H1 (cell line): ENCODE measurements at regions not wholly inside any gene's neighbourhood (a gene's known extent, or its start where the extent isn't known, plus 50 kb on each side); places are given as distances from the start of the nearest gene placed in this dataset.

Experiments used
- CTCF ChIA-PET: fragments of 300-600 bp; sonication (Branson Sonifier 250); formaldehyde crosslinking; loops from one replicate; lab custom pipeline; 2021; ENCODE audit not compliant: partially characterized antibody; lab: Charles Lee
- POLR2A ChIA-PET: fragments of 300-600 bp; sonication (Branson Sonifier 250); formaldehyde crosslinking; loops from one replicate; lab custom pipeline; 2021; ENCODE audit warnings: inconsistent platforms; ENCODE audit not compliant: partially characterized antibody; lab: Charles Lee
- DNase-seq, 2 experiments: peaks; one replicate each; pipeline versions ENCODE4 v3.0.0 to v3.0.0-alpha.2; 2010 to 2022; ENCODE audit warnings: low spot score in 2 of 2, low read depth in 1 of 2, mixed read lengths in 1 of 2
- FAIRE-seq: peaks from 2 replicates; lab custom pipeline; 2011; peaks lifted over from hg19 to GRCh38; lab: Jason Lieb, UNC
- H2AFZ ChIP-seq: 2 replicates; pipeline ENCODE4 v1.8.1; 2012; ENCODE audit warnings: low read length, inconsistent platforms
- H2AK5ac ChIP-seq: 2 replicates; pipeline ENCODE4 v1.6.1; 2013; ENCODE audit warnings: low read depth, low read length
- H2BK120ac ChIP-seq: replicated peaks from 2 replicates; pipeline ENCODE3; 2013; ENCODE audit warnings: low read depth, low read length, inconsistent platforms
- H2BK12ac ChIP-seq: 2 replicates; pipeline ENCODE4 v1.6.1; 2013; ENCODE audit warnings: low read depth, low read length
- H2BK15ac ChIP-seq: 2 replicates; pipeline ENCODE4 v1.6.1; 2013; ENCODE audit warnings: low read length
- H2BK20ac ChIP-seq: 2 replicates; pipeline ENCODE4 v1.6.1; 2013; ENCODE audit warnings: low read length
- H2BK5ac ChIP-seq: 2 replicates; pipeline ENCODE4 v1.6.1; 2013; ENCODE audit warnings: low read depth, low read length
- H3K14ac ChIP-seq: 2 replicates; pipeline ENCODE4 v1.6.1; 2013; ENCODE audit warnings: inconsistent platforms; ENCODE audit not compliant: insufficient read length
- H3K18ac ChIP-seq: 2 replicates; pipeline ENCODE4 v1.6.1; 2013; ENCODE audit warnings: low read length; ENCODE audit errors: extremely low read depth
- H3K23ac ChIP-seq: 2 replicates; pipeline ENCODE4 v1.6.1; 2013; ENCODE audit warnings: inconsistent platforms; ENCODE audit not compliant: insufficient read length
- H3K23me2 ChIP-seq: 2 replicates; pipeline ENCODE4 v1.6.1; 2013; ENCODE audit warnings: low read depth, low read length
- H3K27ac ChIP-seq: 2 replicates; pipeline ENCODE4 v1.6.1; 2011; ENCODE audit warnings: low read depth, low read length, inconsistent platforms
- H3K27me3 ChIP-seq, 4 experiments: replicated peaks in 1 of 4; 1 replicate in 1 of 4; 2 replicates in 3 of 4; pipeline versions ENCODE4 v1.6.1 to v1.8.1; 2011 to 2013; ENCODE audit warnings: low read length in 3 of 4, mild to moderate bottlenecking in 3 of 4, inconsistent platforms in 2 of 4, mixed read lengths in 2 of 4, moderate library complexity in 1 of 4; ENCODE audit not compliant: control insufficient read depth in 3 of 4, insufficient read depth in 3 of 4; ENCODE audit errors: extremely low read depth in 1 of 4
- H3K36me3 ChIP-seq, 4 experiments: 2 replicates each; pipeline versions ENCODE4 v1.6.1 to v1.8.1; 2011 to 2013; ENCODE audit warnings: mild to moderate bottlenecking in 4 of 4, low read length in 3 of 4, moderate library complexity in 2 of 4, control low read depth in 1 of 4, inconsistent platforms in 1 of 4; ENCODE audit not compliant: insufficient read depth in 4 of 4, control insufficient read depth in 2 of 4
- H3K4ac ChIP-seq: replicated peaks from 2 replicates; pipeline ENCODE3; 2013; ENCODE audit warnings: low read length, low read depth, mixed read lengths, inconsistent platforms; ENCODE audit not compliant: insufficient read length
- H3K4me1 ChIP-seq, 4 experiments: replicated peaks in 1 of 4; 1 replicate in 1 of 4; 2 replicates in 3 of 4; pipeline versions ENCODE4 v1.6.1 to v1.8.1; 2011 to 2013; ENCODE audit warnings: low read length in 3 of 4, inconsistent platforms in 2 of 4, mixed read lengths in 1 of 4; ENCODE audit not compliant: insufficient read depth in 4 of 4, control insufficient read depth in 3 of 4
- H3K4me2 ChIP-seq, 2 experiments: 2 replicates each; pipeline versions ENCODE4 v1.6.1 to v1.8.1; 2011 to 2013; ENCODE audit warnings: low read depth in 2 of 2, low read length in 2 of 2, control low read depth in 1 of 2, inconsistent platforms in 1 of 2, mild to moderate bottlenecking in 1 of 2; ENCODE audit not compliant: insufficient read depth in 1 of 2
- H3K4me3 ChIP-seq, 4 experiments: fragments of 200-600, 300-600 bp in 1 of 4; sonication (generic), shearing (Covaris generic), sonication (Bioruptor Twin) in 1 of 4; 2 replicates each; pipeline versions ENCODE4 v1.5.1 to v1.8.1; 2011 to 2016; ENCODE audit warnings: low read length in 4 of 4, low read depth in 3 of 4, control low read depth in 2 of 4, inconsistent platforms in 2 of 4, mild to moderate bottlenecking in 2 of 4, mixed read lengths in 1 of 4, moderate library complexity in 1 of 4; ENCODE audit not compliant: insufficient read depth in 2 of 4; ENCODE audit errors: extremely low read depth in 1 of 4
- H3K56ac ChIP-seq: replicated peaks from 2 replicates; pipeline ENCODE3; 2013; ENCODE audit warnings: low read depth, mild to moderate bottlenecking, mixed read lengths, low read length, inconsistent platforms; ENCODE audit not compliant: insufficient read length
- H3K79me1 ChIP-seq: 2 replicates; pipeline ENCODE4 v1.6.1; 2013; ENCODE audit warnings: low read depth, low read length, control low read depth
- H3K79me2 ChIP-seq, 2 experiments: 2 replicates each; pipeline versions ENCODE4 v1.6.1 to v1.8.1; 2012 to 2013; ENCODE audit warnings: low read length in 2 of 2, mild to moderate bottlenecking in 2 of 2, inconsistent platforms in 1 of 2; ENCODE audit not compliant: insufficient read depth in 2 of 2, control insufficient read depth in 1 of 2
- H3K9ac ChIP-seq, 4 experiments: replicated peaks in 1 of 4; 1 replicate in 1 of 4; 2 replicates in 3 of 4; pipeline versions ENCODE4 v1.6.1 to v1.8.1; 2011 to 2013; ENCODE audit warnings: low read depth in 3 of 4, low read length in 3 of 4, control low read depth in 2 of 4, mild to moderate bottlenecking in 2 of 4, moderate library complexity in 2 of 4, inconsistent platforms in 1 of 4; ENCODE audit errors: extremely low read depth in 1 of 4
- H3K9me3 ChIP-seq, 2 experiments: 2 replicates each; pipeline versions ENCODE4 v1.6.1 to v1.8.1; 2012 to 2013; ENCODE audit warnings: mild to moderate bottlenecking in 2 of 2, moderate library complexity in 2 of 2, control low read depth in 1 of 2, inconsistent platforms in 1 of 2, low read depth in 1 of 2, low read length in 1 of 2, mixed read lengths in 1 of 2; ENCODE audit not compliant: insufficient read depth in 2 of 2
- H4K20me1 ChIP-seq, 2 experiments: replicated peaks in 1 of 2; 2 replicates each; pipeline versions ENCODE3 to v1.8.1; 2011 to 2013; ENCODE audit warnings: inconsistent platforms in 2 of 2, low read length in 2 of 2, mild to moderate bottlenecking in 1 of 2; ENCODE audit not compliant: insufficient read depth in 2 of 2, control insufficient read depth in 1 of 2
- H4K5ac ChIP-seq: 2 replicates; pipeline ENCODE4 v1.6.1; 2013; ENCODE audit warnings: low read length, low read depth, mixed read lengths, inconsistent platforms; ENCODE audit not compliant: insufficient read length
- H4K8ac ChIP-seq: 2 replicates; pipeline ENCODE4 v1.8.0; 2013; ENCODE audit warnings: mild to moderate bottlenecking, moderate library complexity, low read length, inconsistent platforms; ENCODE audit not compliant: insufficient read depth; ENCODE audit errors: extremely low read depth
- H4K91ac ChIP-seq: replicated peaks from 2 replicates; pipeline ENCODE3; 2013; ENCODE audit warnings: low read length, mixed read lengths, inconsistent platforms; ENCODE audit not compliant: insufficient read length
- EGR1 ChIP-seq: IDR thresholded peaks from 2 replicates; pipeline ENCODE4 v1.6.1; 2011; ENCODE audit warnings: low read depth, low read length, borderline replicate concordance
- EP300 ChIP-seq, 2 experiments: IDR thresholded peaks; 1 replicate in 1 of 2; 2 replicates in 1 of 2; pipeline ENCODE4 v1.6.1; 2011 to 2012; ENCODE audit warnings: low read depth in 2 of 2, low read length in 2 of 2, mild to moderate bottlenecking in 2 of 2, borderline replicate concordance in 1 of 2, inconsistent platforms in 1 of 2, moderate library complexity in 1 of 2
- GTF2F1 ChIP-seq: IDR thresholded peaks from 2 replicates; pipeline ENCODE4 v1.6.1; 2012; ENCODE audit warnings: low read depth, low read length, improper control_type of control experiment, borderline replicate concordance
- KDM5A ChIP-seq: fragments of 200-600 bp; IDR thresholded peaks from 2 replicates; pipeline ENCODE4 v1.7.1; 2012; ENCODE audit warnings: mild to moderate bottlenecking, low read length, inconsistent platforms, mixed read lengths
- RAD21 ChIP-seq, 2 experiments: IDR thresholded peaks in 1 of 2; conservative IDR thresholded peaks in 1 of 2; 2 replicates each; pipeline ENCODE4 v1.6.1; 2011; ENCODE audit warnings: low read depth in 2 of 2, low read length in 2 of 2, improper control_type of control experiment in 1 of 2, inconsistent platforms in 1 of 2, mild to moderate bottlenecking in 1 of 2, moderate library complexity in 1 of 2
- RFX5 ChIP-seq: IDR thresholded peaks from 2 replicates; pipeline ENCODE4 v1.6.1; 2011; ENCODE audit warnings: low read depth, low read length, improper control_type of control experiment, borderline replicate concordance
- SUZ12 ChIP-seq: fragments of 200-600 bp; sonication (generic); IDR thresholded peaks from 2 replicates; pipeline ENCODE4 v1.6.1; 2012; ENCODE audit warnings: mild to moderate bottlenecking, inconsistent platforms, low read length, moderate library complexity, mixed read lengths
- WGBS, 2 experiments: shearing (Covaris generic) in 1 of 2; methylation state at CpG; one replicate each; pipeline versions ENCODE4 v1.1.6 to v1.1.7; 2013 to 2015; ENCODE audit warnings: low lambda C conversion rate in 2 of 2, mixed read lengths in 2 of 2, inconsistent platforms in 1 of 2, low coverage in 1 of 2, missing lambda C conversion rate in 1 of 2; ENCODE audit not compliant: insufficient replicate concordance in 2 of 2, insufficient coverage in 1 of 2, insufficient read length in 1 of 2; ENCODE audit errors: extremely low coverage in 1 of 2, missing lambda C conversion rate in 1 of 2; 5-methylcytosine and 5-hydroxymethylcytosine counted together
- TF ChIP-seq, protein P1 (sequence below): IDR thresholded peaks from 2 replicates; pipeline ENCODE4 v1.6.1; 2012; ENCODE audit warnings: inconsistent platforms
- TF ChIP-seq, protein P2 (sequence below), 3 experiments: IDR thresholded peaks; 1 replicate in 2 of 3; 2 replicates in 1 of 3; pipeline versions ENCODE4 v1.5.1 to v1.6.1; 2011; ENCODE audit warnings: low read length in 3 of 3, mild to moderate bottlenecking in 3 of 3, inconsistent platforms in 2 of 3, low read depth in 1 of 3, moderate library complexity in 1 of 3; ENCODE audit not compliant: insufficient read depth in 1 of 3; ENCODE audit errors: control extremely low read depth in 1 of 3

DNA sequence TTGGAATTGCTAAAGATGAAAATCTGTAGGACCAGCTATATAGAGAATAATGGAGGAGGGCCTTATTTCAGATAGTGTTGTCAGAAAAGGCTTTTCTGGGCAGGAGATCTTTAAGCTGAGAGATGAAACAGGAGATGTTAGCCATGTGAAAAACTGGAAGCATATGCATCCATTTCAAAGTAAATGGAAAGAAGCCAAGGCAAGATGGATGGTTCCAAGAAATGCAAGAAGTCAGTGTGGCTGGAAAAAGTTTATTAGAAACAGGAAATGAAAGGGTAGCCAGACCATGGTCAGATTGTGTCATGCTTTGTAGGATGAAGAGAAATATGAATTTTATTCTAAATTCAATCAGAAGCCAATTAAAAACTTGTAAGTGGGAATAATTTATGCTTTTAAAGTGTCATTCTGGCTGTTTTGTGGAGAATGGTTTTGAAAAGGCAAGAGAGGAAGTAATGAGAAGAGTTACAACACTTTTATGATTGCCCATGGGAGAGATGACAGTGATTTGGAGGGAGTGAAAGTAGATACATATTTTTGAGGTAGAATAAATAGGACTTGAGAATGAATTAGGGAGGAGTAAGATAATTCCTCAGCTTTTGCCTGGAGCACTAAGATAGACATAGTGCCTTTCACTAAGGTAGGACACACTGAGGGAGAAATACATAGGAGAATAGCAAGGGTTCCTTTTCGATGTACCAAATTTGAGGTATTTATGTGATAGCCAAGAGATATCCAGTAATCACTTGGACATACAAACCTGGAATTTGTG lies 620.1 kb downstream of the HTR1B start:
- Histone ChIP-seq H3K4me1 (peaks cover 0 to 4% (median under 1%) of the 10 kb centered on the region in 4 experiments; a peak in 1 of 7 replicates), H2AK5ac (no peak overlapping the region), H4K91ac (no peak overlapping the region), H3K18ac (no peak overlapping the region), H4K20me1 (no peaks in the 10 kb centered on the region), H3K14ac (no peak overlapping the region), H3K9me3 (no peaks in the 10 kb centered on the region), H3K79me2 (no peaks in the 10 kb centered on the region), H3K27ac (no peak overlapping the region), H4K8ac (no peak overlapping the region), H3K9ac (no peak overlapping the region), H3K36me3 (no peaks in the 10 kb centered on the region), H4K5ac (no peak overlapping the region), H3K4me2 (no peak overlapping the region), H3K27me3 (no peaks in the 10 kb centered on the region), H2BK15ac (no peak overlapping the region), H3K23ac (no peak overlapping the region), H2BK120ac (no peak overlapping the region), H2AFZ (no peak overlapping the region), H3K4me3 (no peak overlapping the region), H2BK5ac (no peak overlapping the region), H3K4ac (no peak overlapping the region), H3K56ac (no peak overlapping the region), H3K79me1 (no peaks in the 10 kb centered on the region), H2BK20ac (no peak overlapping the region), H2BK12ac (no peak overlapping the region), H3K23me2 (no peaks in the 10 kb centered on the region)
- WGBS, 2 experiments, result 4% methylated on average over 1 of the region's 1 CpG; no CpG with 5 or more reads in 1 of the 2 experiments
- CTCF ChIA-PET, result interaction anchor here (1.0 to 1.8 kb wide), 2 partner anchors 14 to 146 kb away, joined by 3 read pairs; no protein-coding TSS in a partner anchor
- POLR2A ChIA-PET, result interaction anchor here (1.0 to 1.6 kb wide), 2 partner anchors 10 to 12 kb away, joined by 3 read pairs; no protein-coding TSS in a partner anchor
- DNase-seq (no peak), FAIRE-seq (no peak)
- TF ChIP-seq EP300 (IDR thresholded peaks at IDR 0.05; ENCODE audit: borderline replicate concordance in 1 of 2, low read depth in 2 of 2, low read length in 2 of 2) (no peak), SUZ12 (no peak), GTF2F1 (no peak), RFX5 (no peak), RAD21 (IDR thresholded peaks at IDR 0.05 in 1 of 2, conservative IDR thresholded peaks at IDR 0.05 in 1 of 2; ENCODE audit: low read depth in 2 of 2, low read length in 2 of 2) (no peak), EGR1 (no peak), KDM5A (no peak)
- TF ChIP-seq, protein P1, sequence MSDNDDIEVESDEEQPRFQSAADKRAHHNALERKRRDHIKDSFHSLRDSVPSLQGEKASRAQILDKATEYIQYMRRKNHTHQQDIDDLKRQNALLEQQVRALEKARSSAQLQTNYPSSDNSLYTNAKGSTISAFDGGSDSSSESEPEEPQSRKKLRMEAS, result no peak
- TF ChIP-seq, protein P2, sequence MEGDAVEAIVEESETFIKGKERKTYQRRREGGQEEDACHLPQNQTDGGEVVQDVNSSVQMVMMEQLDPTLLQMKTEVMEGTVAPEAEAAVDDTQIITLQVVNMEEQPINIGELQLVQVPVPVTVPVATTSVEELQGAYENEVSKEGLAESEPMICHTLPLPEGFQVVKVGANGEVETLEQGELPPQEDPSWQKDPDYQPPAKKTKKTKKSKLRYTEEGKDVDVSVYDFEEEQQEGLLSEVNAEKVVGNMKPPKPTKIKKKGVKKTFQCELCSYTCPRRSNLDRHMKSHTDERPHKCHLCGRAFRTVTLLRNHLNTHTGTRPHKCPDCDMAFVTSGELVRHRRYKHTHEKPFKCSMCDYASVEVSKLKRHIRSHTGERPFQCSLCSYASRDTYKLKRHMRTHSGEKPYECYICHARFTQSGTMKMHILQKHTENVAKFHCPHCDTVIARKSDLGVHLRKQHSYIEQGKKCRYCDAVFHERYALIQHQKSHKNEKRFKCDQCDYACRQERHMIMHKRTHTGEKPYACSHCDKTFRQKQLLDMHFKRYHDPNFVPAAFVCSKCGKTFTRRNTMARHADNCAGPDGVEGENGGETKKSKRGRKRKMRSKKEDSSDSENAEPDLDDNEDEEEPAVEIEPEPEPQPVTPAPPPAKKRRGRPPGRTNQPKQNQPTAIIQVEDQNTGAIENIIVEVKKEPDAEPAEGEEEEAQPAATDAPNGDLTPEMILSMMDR (IDR thresholded peaks at IDR 0.05; ENCODE audit: control extremely low read depth in 1 of 3, insufficient read depth in 1 of 3, low read depth in 1 of 3, low read length in 3 of 3), result no peak
